GM18498 (cell line): ENCODE measurements at regions not wholly inside any gene's neighbourhood (a gene's known extent, or its start where the extent isn't known, plus 50 kb on each side); places are given as distances from the start of the nearest gene placed in this dataset.
A peak's percentile ranks its signal among the peaks of the same experiment; 100 is the strongest.
"Not testable (repeated sequence)": the region's sequence is repeated elsewhere in the genome, so short reads cannot be mapped to it uniquely, and the experiment has no call there.

ENCODE experiments used
- ATAC-seq: cut with Tn5 transposase; IDR thresholded peaks from one replicate; pipeline ENCODE4 v1.9.1; 2021; ENCODE audit warnings: mild to moderate bottlenecking, moderate library complexity; ENCODE audit not compliant: unreplicated experiment

GRCh38 chr3:189375532-189375931, 203.8 kb downstream of the TPRG1 start:
- ATAC-seq: no peak

GRCh38 chr3:189383630-189384029, 211.9 kb downstream of the TPRG1 start:
- ATAC-seq: no peak

GRCh38 chr3:189385880-189386279, 214.1 kb downstream of the TPRG1 start:
- ATAC-seq: not testable (repeated sequence)

- no peak for ATAC-seq
Measured at GRCh38 chr3:189386739-189387138, 215.0 kb downstream of the TPRG1 start.

- no peak for ATAC-seq
Measured at GRCh38 chr3:189389346-189389745, 217.6 kb downstream of the TPRG1 start.

- no peak for ATAC-seq
Measured at GRCh38 chr3:189393598-189393997, 221.8 kb downstream of the TPRG1 start.

GRCh38 chr3:189394599-189395121, 222.9 kb downstream of the TPRG1 start:
- peak; percentile 80 for ATAC-seq

- ATAC-seq: no peak
Measured at GRCh38 chr3:189395825-189396224, 224.1 kb downstream of the TPRG1 start.

- ATAC-seq: no peak
Measured at GRCh38 chr3:189398656-189399055, 226.9 kb downstream of the TPRG1 start.

GRCh38 chr3:189401196-189401595, 229.4 kb downstream of the TPRG1 start:
- no peak for ATAC-seq

- ATAC-seq: no peak
Measured at GRCh38 chr3:189403194-189403593, 228.0 kb upstream of the TP63 start.

GRCh38 chr3:189404024-189404423, 227.2 kb upstream of the TP63 start:
- no peak for ATAC-seq

GRCh38 chr3:189404797-189405484, 226.2 kb upstream of the TP63 start:
- ATAC-seq: peak; percentile 55

GRCh38 chr3:189406148-189406547, 225.0 kb upstream of the TP63 start:
- no peak for ATAC-seq

GRCh38 chr3:189410522-189410921, 220.7 kb upstream of the TP63 start:
- no peak for ATAC-seq

GRCh38 chr3:189419038-189419437, 212.2 kb upstream of the TP63 start:
- no peak for ATAC-seq

- no peak for ATAC-seq
Measured at GRCh38 chr3:189419683-189420082, 211.5 kb upstream of the TP63 start.

- no peak for ATAC-seq
Measured at GRCh38 chr3:189424922-189425321, 206.3 kb upstream of the TP63 start.

- ATAC-seq: no peak
Measured at GRCh38 chr3:189429019-189429418, 202.2 kb upstream of the TP63 start.

GRCh38 chr3:189430166-189430565, 201.0 kb upstream of the TP63 start:
- ATAC-seq: no peak

- not testable (repeated sequence) for ATAC-seq
Measured at GRCh38 chr3:189442257-189442656, 188.9 kb upstream of the TP63 start.

GRCh38 chr3:189446959-189447560, 184.1 kb upstream of the TP63 start:
- no peak for ATAC-seq
